ENCODE measurements at regions not wholly inside any gene's neighbourhood (a gene's known extent, or its start where the extent isn't known, plus 50 kb on each side); places are given as distances from the start of the nearest gene placed in this dataset.

GRCh38 chr3:70857916-70858315 is 545.5 kb upstream of the MDFIC2 start:
- TF ChIP-seq MYC (IDR thresholded peaks at IDR 0.05; ENCODE audit: borderline replicate concordance, low read length) (no peak), JUN (IDR thresholded peaks at IDR 0.05) (no peak), SMC3 (IDR thresholded peaks at IDR 0.05) (no peak), PHF8 (IDR thresholded peaks at IDR 0.05; ENCODE audit: borderline replicate concordance, low read depth) (no peak), CTCF (IDR thresholded peaks at IDR 0.05) (no peak), RAD21 (conservative IDR thresholded peaks at IDR 0.05 in 1 of 2, IDR thresholded peaks at IDR 0.05 in 1 of 2) (no peak), POLR2AphosphoS2 (conservative IDR thresholded peaks at IDR 0.05; ENCODE audit: low read length) (no peak), MAZ (IDR thresholded peaks at IDR 0.05; ENCODE audit: borderline replicate concordance, low read depth, low read length) (no peak)

Data from A549 (cell line).